Activated CD4-positive, alpha-beta T cell treated with anti-CD3 and anti-CD28 coated beads, Interleukin-2, amount 50 U/mL, for 16 hours (primary cell): ENCODE measurements at regions not wholly inside any gene's neighbourhood (a gene's known extent, or its start where the extent isn't known, plus 50 kb on each side); places are given as distances from the start of the nearest gene placed in this dataset.

Experiments
- DNase-seq: peaks from one replicate; pipeline ENCODE4 v3.0.0-alpha.2; 2020

DNA sequence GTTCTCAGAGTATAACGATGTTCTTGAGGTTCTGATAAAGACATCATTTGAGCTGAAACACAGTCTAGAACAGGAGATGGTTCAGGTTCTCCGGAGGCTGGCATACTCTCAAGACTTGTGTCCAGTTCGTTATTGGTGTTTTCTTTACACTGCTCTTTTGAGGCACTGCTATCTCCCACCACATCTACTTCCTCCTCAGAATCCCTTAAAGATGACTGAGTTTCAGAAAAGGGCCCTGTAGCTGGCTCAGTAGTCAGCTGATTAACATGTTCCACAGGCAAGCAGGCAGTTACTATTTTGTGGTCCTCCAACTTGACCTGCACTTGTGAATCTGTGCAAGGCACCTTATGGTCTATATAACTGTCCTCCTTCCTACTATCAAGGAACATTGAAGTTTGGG, 50.2 kb downstream of the ZZZ3 start:
- DNase-seq: peak; percentile 14

DNA sequence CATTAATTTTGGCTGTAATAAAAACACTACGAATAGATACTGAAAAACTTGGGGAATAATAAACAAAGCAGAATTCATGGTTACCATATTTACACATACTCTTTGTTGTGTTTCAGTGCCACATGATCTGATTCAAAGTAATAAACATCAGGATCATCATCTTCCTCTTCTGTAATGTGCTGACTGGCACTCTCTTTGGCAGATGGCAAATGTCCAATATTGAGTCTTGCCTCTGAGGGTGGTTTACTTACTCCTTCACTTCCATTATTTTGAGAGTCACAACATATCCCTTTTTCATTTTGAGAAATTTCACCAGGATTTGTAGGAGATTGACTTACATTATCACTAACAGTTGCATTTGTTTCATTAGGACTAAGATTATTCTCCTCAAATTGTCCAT, 50.7 kb downstream of the ZZZ3 start:
- no peak for DNase-seq

DNA sequence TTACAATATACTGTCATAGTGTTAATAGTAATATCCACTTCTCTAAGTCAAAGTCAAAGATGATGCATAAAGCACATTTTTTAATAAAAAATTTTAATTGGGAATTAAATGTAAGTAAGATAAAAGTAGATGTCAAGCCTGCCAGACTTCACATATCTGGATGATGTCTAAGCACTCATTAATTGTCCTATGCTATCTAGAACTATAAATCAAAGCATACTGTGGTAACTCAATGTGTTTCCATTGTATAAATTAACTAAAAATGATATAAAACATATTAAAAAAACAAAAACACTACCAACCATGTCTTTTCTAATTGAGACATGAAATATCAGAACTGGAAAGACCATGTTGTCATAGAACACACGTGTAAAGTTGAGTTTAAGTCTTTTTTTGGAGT, 51.2 kb downstream of the ZZZ3 start:
- no peak for DNase-seq

DNA sequence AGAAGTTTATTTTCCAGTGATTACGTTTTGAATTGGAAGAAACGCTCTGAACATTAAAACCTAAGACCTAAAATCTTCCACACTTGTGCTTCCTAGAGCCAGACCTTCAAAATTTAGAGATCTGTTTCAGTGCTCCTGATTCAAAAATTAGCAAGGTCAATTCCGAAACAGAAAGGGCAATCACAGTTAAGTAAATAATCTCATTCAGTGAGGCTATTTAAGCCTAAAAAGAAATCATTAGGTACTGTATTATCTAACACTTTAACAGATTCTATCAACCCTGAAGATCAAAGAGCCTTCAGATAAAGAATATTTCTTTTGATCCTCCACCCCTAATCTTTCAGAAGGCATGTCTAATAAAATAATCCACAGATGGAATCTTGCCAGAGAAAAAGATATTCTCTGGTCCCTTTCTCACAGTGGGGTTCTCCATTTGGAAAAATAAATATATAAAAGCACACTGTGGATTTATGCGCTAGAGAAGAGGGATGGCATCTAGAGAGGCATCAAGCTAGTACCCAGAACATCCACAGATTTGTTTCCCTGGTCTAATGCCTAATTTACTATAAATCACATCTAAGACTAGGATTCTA, 54.4 kb downstream of the ZZZ3 start:
- no peak for DNase-seq

DNA sequence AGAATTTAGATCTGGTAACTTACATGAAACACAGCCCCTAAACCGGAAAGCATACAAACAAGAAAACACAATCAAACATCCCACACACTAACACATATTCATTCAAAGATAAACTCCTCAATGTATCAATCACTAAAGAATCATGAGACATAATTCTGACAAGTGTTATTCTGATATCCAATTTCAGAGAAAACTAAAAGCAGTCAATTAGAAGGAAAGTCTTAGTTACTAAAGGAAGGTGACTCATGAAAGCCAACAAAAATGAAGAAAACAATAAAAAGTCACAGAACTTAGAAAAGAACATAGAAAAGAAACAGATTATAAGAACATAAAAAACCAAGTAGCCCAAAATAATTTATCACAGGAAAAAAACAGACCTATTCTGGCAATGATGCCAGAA, 57.2 kb downstream of the ZZZ3 start:
- DNase-seq: no peak

DNA sequence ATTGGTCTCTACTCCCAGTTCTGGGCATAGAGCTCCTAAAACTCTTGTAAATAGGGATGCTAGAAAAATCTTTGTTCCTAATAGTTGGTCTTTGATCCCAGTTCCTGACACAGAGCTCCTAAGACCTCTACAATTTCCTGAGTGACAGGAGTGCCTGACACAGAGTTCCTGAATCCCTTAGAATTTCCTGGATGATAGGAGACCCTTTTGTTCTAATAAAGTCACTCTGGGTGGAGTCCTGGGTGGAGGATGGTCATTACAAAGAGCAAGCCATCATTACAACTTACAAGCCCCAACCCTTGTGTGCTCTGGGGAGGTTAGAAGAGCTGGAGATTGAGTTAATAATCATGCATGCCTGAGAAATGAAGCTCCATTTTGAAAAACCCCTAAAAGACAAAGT, 58.4 kb downstream of the ZZZ3 start:
- no peak for DNase-seq

DNA sequence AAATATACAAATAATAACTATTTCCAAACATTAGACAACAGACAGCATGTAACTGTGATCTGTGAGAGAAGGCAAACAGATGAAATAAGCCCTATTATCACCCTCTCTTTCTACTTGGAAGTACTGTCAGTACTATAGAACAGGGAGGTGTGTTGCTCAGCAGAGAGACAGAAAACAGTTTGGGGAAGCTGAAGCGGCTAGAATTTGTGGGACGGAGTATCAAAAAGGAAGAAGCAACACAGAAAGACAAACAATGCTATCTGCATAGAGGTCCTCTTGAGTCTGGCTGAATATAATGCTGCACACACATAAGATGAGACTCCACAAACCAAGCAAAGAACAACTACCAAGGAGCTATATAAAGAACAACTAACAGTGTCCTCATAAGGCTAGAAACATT, 59.4 kb downstream of the ZZZ3 start:
- no peak for DNase-seq

DNA sequence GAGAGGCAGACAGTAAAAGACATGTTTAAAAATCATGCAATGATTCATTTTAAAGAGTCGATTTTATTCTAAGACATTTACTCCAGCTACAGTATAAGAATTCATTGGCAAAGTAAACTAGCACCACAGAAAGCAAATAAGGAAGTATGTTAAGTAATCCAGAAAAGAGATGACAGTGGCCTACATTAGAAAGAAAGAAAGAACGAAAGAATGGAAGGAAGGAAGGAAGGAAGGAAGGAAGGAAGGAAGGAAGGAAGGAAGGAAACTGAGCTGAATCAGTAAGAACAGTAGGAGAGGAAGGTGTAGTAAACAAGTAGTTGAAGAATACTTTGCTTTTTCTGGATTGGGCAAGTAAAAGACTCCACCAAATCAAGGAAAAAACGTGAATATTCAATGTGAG, 62.2 kb downstream of the ZZZ3 start:
- no peak for DNase-seq

DNA sequence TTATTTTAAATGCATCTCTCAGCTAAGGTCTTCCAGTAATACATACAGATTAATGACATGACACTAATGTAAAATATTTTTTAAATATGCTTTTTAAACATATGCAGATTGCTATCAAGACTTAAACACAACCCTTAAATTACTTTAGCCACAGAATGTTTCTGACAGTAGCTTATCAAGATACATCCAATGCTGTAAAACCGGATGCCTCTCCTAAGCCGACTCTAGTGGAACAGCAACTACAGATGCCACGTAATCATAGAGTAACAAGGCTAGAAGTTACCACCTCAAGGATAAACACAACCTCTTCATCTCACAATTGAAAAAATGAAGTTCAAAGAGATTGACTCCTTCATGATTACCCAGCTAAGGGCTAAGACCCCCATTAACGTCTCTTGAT, 68.4 kb downstream of the ZZZ3 start:
- DNase-seq: no peak
